SU-DHL-6 (cell line): ENCODE measurements at regions not wholly inside any gene's neighbourhood (a gene's known extent, or its start where the extent isn't known, plus 50 kb on each side); places are given as distances from the start of the nearest gene placed in this dataset.
A peak's percentile ranks its signal among the peaks of the same experiment; 100 is the strongest.

Source experiments
- H2AFZ ChIP-seq: fragments of 200-600 bp; sonication (generic); 2 replicates; pipeline ENCODE4 v1.6.1; 2014; ENCODE audit warnings: low read depth, mild to moderate bottlenecking, moderate library complexity, mixed read lengths, antibody characterized with exemption, low read length; ENCODE audit not compliant: severe bottlenecking
- H3F3A ChIP-seq: fragments of 200-600 bp; shearing (Covaris generic); 2 replicates; pipeline ENCODE4 v1.6.0; 2016; ENCODE audit warnings: antibody characterized with exemption, mild to moderate bottlenecking; ENCODE audit not compliant: insufficient read depth
- H3K27ac ChIP-seq: fragments of 200-600 bp; sonication (generic); 2 replicates; pipeline ENCODE4 v1.5.1; 2016; ENCODE audit warnings: low read depth, mild to moderate bottlenecking, low read length, moderate library complexity, mixed read lengths
- H3K27me3 ChIP-seq: fragments of 200-600 bp; sonication (generic), shearing (Covaris generic); 2 replicates; pipeline ENCODE4 v1.6.0; 2014; ENCODE audit warnings: mild to moderate bottlenecking, low read length
- H3K36me3 ChIP-seq: fragments of 200-600 bp; sonication (generic); 2 replicates; pipeline ENCODE4 v1.6.1; 2014; ENCODE audit warnings: mild to moderate bottlenecking, low read length, mixed read lengths
- H3K4me2 ChIP-seq: fragments of 300-600, 200-600 bp; shearing (Covaris generic), sonication (generic); 2 replicates; pipeline ENCODE4 v1.6.0; 2014; ENCODE audit warnings: low read length, low read depth, mild to moderate bottlenecking; ENCODE audit not compliant: poor library complexity, severe bottlenecking
- H3K4me3 ChIP-seq: fragments of 200-600 bp; sonication (generic); 2 replicates; pipeline ENCODE4 v1.5.1; 2014; ENCODE audit warnings: antibody characterized with exemption, low read length, mild to moderate bottlenecking, mixed read lengths; ENCODE audit not compliant: insufficient read depth, poor library complexity, severe bottlenecking
- H3K79me2 ChIP-seq: fragments of 200-600 bp; sonication (generic); 2 replicates; pipeline ENCODE4 v1.6.1; 2014; ENCODE audit warnings: mild to moderate bottlenecking, low read length, moderate library complexity; ENCODE audit not compliant: insufficient read depth
- H3K9ac ChIP-seq: fragments of 200-600 bp; sonication (generic); 2 replicates; pipeline ENCODE4 v1.7.0; 2014; ENCODE audit warnings: mild to moderate bottlenecking, low read length
- H3K9me2 ChIP-seq: fragments of 200-600 bp; sonication (generic); replicated peaks from 2 replicates; pipeline ENCODE4 v1.6.1; 2014; ENCODE audit warnings: low read length; ENCODE audit not compliant: insufficient read depth
- H3K9me3 ChIP-seq: fragments of 200-600 bp; sonication (generic); 2 replicates; pipeline ENCODE4 v1.6.1; 2014; ENCODE audit warnings: low read length, mixed read lengths; ENCODE audit not compliant: insufficient read depth
- H4K20me1 ChIP-seq: fragments of 200-600 bp; sonication (generic); 2 replicates; pipeline ENCODE4 v1.6.1; 2014; ENCODE audit warnings: low read depth, mild to moderate bottlenecking, antibody characterized with exemption, low read length, moderate library complexity, mixed read lengths
- EZH2phosphoT487 ChIP-seq: fragments of 200-600 bp; sonication (generic), shearing (Covaris generic); conservative IDR thresholded peaks from 2 replicates; pipeline ENCODE4 v1.6.1; 2018; ENCODE audit warnings: mild to moderate bottlenecking, antibody characterized with exemption, low read length, moderate library complexity, mixed read lengths
- TF ChIP-seq, protein P1 (sequence below): fragments of 200-600 bp; sonication (generic); IDR thresholded peaks from one replicate; pipeline ENCODE4 v1.5.1; 2017; ENCODE audit warnings: antibody characterized with exemption, mild to moderate bottlenecking, low read length, moderate library complexity; ENCODE audit not compliant: insufficient read depth, poor library complexity, severe bottlenecking

DNA sequence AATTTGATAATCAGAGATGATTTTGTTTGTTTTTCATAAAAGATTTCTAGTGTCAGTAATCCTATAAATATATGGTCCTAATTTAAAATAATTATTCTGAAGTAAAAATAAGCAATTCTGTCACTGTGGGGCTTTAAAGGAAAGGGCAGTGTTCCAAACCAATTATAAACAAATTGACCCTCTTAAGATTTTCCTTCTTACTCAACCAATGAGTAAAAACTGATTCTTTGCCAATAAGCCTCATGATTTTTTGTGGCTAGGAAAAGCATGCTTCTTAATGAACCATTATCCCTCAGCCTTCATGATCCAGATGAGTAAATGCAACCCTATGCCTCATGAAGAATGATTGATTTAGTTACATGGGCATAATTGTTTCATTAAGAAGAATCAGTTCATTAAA lies 1010.4 kb downstream of the ADGRL3 start:
- H3K36me3 ChIP-seq: no peaks in the 10 kb centered on the region
- H2AFZ ChIP-seq: no peak overlapping the region
- H3K9me2 ChIP-seq: no peaks in the 10 kb centered on the region
- TF ChIP-seq EZH2phosphoT487: no peak
- TF ChIP-seq, protein P1, sequence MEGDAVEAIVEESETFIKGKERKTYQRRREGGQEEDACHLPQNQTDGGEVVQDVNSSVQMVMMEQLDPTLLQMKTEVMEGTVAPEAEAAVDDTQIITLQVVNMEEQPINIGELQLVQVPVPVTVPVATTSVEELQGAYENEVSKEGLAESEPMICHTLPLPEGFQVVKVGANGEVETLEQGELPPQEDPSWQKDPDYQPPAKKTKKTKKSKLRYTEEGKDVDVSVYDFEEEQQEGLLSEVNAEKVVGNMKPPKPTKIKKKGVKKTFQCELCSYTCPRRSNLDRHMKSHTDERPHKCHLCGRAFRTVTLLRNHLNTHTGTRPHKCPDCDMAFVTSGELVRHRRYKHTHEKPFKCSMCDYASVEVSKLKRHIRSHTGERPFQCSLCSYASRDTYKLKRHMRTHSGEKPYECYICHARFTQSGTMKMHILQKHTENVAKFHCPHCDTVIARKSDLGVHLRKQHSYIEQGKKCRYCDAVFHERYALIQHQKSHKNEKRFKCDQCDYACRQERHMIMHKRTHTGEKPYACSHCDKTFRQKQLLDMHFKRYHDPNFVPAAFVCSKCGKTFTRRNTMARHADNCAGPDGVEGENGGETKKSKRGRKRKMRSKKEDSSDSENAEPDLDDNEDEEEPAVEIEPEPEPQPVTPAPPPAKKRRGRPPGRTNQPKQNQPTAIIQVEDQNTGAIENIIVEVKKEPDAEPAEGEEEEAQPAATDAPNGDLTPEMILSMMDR: no peak
- no peaks in the 10 kb centered on the region for H4K20me1 ChIP-seq
- no peak overlapping the region for H3K4me2 ChIP-seq
- H3K4me3 ChIP-seq: no peak overlapping the region
- no peak overlapping the region for H3K27ac ChIP-seq
- no peaks in the 10 kb centered on the region for H3F3A ChIP-seq
- H3K27me3 ChIP-seq: no peaks in the 10 kb centered on the region
- H3K9ac ChIP-seq: no peak overlapping the region
- H3K9me3 ChIP-seq: no peaks in the 10 kb centered on the region
- no peaks in the 10 kb centered on the region for H3K79me2 ChIP-seq

DNA sequence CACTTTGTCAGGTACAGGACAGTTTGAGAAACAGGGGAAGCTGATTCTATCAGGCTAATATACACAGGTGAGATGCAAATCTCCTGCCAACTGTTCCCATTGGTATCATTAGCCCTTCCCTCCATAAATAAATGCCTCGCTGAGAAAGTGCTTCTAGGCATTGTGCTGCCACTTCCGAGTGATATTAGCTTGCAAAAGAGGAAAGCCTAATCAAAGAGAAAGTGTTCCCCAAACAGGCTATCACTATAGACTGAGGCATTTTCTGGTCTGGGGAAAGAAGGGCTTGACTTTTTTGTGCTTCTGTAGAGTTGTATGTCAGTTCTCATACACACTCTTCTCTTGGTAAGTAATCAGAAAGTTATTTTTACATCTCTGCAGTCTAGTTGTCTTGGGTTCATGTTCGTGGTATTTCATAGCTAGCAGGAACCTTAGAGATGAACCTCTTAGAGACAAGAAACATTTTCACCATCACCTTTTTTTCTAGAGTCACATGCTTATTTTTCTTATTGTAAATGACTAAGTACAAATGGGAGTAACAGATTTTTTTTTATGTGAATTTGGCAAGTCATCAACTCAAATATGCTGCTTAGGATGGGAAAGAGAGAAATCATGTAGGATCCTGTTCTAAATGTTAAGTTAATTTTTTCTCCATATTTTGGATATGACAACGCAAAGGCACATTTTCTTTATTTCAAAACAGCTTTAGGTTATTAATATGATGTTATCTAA lies 1009.8 kb downstream of the ADGRL3 start:
- no peak overlapping the region for H3K4me2 ChIP-seq
- peak overlapping the region; percentile 48 for H2AFZ ChIP-seq
- no peaks in the 10 kb centered on the region for H3K9me2 ChIP-seq
- no peaks in the 10 kb centered on the region for H4K20me1 ChIP-seq
- no peaks in the 10 kb centered on the region for H3K36me3 ChIP-seq
- no peak overlapping the region for H3K27ac ChIP-seq
- H3K4me3 ChIP-seq: no peak overlapping the region
- no peaks in the 10 kb centered on the region for H3F3A ChIP-seq
- no peak overlapping the region for H3K9ac ChIP-seq
- TF ChIP-seq EZH2phosphoT487: no peak
- TF ChIP-seq, protein P1: no peak
- H3K9me3 ChIP-seq: no peaks in the 10 kb centered on the region
- H3K27me3 ChIP-seq: no peaks in the 10 kb centered on the region
- H3K79me2 ChIP-seq: no peaks in the 10 kb centered on the region

DNA sequence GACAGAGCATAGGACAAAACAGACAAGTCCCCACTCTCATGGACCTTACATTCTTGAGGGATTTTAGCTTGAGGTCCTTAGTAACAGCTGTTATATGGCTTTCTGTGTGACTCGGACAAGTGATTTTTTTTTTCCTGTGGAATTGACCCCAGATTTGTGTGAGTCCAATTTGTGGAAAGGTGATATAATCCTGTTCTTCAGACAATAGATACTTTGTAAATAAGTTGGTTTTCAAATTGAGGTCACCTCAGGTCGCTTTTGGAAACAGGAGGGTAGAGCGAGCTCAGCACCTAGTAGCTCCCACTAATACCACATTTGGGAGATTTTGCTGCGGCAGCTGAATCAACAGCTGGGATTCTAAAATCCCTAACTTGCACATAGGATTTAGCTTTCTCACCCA lies 1008.8 kb downstream of the ADGRL3 start:
- Histone ChIP-seq H4K20me1 (no peaks in the 10 kb centered on the region), H3F3A (no peaks in the 10 kb centered on the region), H3K36me3 (no peaks in the 10 kb centered on the region), H3K4me2 (no peak overlapping the region), H3K79me2 (no peaks in the 10 kb centered on the region), H3K4me3 (no peak overlapping the region), H3K9me2 (no peaks in the 10 kb centered on the region), H3K27ac (no peak overlapping the region), H2AFZ (no peak overlapping the region), H3K27me3 (no peaks in the 10 kb centered on the region), H3K9me3 (no peaks in the 10 kb centered on the region), H3K9ac (no peak overlapping the region)
- TF ChIP-seq, protein P1: no peak
- no peak for TF ChIP-seq EZH2phosphoT487
